IPS DF 4.7 (cell line): ENCODE measurements at regions not wholly inside any gene's neighbourhood (a gene's known extent, or its start where the extent isn't known, plus 50 kb on each side); places are given as distances from the start of the nearest gene placed in this dataset.

Source experiments
- DNase-seq: peaks from one replicate; pipeline ENCODE4 v3.0.0-alpha.2; 2013; ENCODE audit warnings: low spot score; ENCODE audit errors: extremely low read depth

DNA sequence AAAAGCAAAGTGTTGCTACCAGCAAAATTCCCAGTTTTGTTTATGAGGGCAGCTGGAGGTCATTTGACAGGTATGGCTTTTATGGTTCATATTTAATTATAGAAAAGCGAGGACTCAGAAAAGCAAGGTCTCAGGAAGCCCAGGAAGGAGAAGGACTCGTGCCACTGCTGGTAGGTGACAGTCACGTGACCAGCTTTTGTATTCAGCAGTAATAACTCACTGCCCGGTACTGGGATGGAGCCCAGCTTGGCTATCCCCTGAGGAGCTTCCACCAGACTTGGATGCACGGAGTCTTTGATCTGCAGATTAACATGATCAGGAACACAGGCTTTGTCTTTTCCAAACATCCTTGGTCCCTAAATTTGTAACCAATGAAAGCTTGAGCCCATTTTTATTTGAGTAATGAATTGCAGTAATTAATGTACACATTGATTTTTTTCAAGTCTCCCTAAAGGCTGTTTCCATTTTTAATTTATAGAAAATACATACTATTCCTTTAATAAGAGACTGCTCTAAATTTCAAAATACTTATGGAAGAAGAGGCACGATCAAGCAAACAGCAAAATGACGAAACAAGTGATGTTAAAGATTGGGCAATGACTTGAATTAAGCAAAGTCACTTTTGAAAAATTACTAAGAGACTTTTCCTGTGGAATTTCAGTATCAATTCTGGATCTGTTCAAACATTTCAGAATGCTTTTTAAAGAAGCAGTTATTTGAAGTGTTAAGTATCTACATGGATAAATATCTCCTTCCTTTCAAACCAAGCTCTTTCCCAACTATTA lies 251.7 kb upstream of the HNRNPA3 start:
- no peak for DNase-seq

DNA sequence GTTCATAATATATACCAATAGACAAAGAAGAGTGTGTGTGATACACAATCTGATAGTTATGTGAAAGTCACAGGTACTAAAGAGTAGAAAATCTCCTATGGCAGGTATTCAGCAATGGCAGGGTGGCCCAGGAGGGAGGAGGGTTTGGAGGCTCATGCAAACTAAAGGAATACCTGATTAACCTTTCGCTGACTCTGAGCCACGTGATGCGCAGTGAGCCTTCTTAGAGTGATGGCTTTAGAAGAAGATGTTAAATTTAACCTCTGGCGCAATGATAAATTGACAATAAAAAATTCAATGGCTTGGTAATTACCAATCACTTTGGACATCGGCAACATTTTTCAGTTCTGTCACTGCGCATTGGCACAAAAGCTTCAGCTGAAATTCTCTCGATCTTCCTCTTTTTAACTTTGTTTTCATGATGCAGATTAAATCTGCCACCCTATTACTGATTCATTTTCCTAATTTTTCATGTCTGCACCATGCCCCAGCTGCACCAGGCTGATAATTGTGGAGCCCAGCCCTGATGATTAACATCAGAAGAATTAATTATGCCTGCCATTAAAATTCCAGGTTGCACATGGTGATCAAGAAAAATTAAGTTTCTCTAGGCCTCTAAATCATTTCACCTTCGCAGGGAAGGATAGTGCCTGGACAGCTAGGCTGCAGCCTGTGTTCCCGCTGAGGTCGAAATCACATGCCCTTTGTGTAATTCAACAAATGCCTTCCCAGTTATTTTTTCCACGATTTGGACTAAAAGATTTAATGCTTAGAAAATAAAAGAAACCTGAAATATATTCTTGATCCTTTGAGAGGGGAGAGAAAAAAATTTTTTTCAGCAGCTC lies 250.6 kb upstream of the HNRNPA3 start:
- no peak for DNase-seq

DNA sequence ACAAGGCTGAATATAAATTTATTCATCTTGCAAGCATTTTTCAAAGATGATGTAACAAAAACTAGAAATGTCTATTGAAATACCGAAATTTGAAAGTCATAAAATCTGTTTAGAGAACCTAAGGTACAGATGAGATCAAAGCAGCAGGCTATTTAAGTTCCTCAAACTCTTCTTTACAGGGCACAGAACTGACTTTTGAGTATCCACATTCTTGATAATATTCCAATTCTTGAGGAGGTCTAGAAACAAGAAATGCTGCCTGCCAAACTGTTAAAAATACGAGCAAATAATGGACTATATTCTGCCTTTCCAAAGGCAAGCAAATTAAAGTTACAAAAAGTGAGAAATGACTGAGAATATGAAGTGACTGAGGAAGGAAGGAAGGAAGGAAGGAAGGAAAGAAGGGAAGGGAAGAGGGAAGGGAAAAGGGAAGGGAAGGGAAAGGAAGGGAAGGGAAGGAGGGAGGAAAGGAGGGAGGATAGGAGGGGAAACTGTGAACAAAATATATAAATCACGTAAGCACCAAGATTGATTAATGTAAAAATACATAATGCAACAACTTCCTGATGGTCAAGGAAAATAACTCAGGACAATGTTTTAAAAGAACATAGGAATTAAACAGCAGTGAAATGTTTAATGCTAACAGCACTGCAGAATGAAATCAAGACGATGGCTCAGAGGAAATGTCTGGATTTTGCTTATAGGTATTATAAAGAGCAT lies 248.9 kb upstream of the HNRNPA3 start:
- DNase-seq: no peak

DNA sequence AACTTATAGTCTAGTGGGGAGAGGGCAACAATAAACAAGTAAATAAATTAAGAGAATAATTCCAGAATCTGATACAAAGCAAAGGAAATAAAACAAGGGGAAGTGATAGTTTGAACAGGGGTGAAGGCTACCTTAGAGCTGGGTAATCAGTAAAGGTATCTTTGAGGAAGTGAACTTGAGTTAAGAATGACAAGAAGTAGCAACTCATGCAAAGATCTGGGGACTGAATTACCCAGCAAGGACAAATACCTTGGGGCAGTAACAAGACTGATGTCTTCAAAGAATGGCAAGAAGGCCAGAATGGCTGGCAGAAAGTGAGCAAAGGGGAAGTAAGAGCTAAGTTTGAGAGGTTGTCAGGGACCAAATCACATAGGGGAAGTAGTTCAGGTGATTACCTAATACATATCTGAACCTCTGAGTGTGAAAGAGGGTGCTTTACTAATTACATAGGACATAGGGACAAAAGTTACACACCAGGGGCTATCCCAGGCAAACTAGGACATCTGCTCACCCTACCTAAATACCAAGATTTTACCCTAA lies 244.6 kb upstream of the HNRNPA3 start:
- no peak for DNase-seq

DNA sequence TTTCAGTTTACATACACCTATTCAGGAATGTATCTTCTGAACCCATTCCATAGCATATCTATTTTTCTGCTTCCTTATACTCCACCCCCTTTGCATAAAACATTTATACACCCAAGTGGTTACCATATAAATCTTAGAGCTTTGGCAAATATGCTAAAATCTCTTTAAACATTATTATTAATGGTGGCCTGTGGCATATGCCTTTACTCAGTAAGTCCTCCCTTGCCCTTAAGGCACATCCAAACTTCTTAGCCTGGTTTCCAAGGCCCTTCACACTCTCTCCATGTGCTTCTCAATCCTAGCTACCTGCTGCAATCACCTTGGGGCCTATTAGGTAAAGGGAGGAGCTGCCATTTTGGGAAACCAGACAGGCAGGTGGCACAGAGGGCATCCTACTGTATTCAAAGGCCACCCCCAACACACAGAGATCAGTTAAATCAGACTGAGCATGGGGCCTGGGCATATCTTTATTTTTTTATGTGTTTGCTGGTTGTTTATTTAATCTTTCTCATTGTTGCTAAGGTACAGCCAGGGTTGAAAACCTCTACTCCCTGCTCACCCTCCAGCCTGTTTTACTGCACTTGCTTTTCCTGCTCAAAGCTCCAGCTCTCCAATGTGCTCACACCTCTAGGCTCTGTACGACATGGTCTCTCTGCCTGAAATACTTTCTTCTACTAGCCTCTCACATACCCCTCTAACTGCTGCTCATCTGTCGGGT lies 242.8 kb upstream of the HNRNPA3 start:
- no peak for DNase-seq

DNA sequence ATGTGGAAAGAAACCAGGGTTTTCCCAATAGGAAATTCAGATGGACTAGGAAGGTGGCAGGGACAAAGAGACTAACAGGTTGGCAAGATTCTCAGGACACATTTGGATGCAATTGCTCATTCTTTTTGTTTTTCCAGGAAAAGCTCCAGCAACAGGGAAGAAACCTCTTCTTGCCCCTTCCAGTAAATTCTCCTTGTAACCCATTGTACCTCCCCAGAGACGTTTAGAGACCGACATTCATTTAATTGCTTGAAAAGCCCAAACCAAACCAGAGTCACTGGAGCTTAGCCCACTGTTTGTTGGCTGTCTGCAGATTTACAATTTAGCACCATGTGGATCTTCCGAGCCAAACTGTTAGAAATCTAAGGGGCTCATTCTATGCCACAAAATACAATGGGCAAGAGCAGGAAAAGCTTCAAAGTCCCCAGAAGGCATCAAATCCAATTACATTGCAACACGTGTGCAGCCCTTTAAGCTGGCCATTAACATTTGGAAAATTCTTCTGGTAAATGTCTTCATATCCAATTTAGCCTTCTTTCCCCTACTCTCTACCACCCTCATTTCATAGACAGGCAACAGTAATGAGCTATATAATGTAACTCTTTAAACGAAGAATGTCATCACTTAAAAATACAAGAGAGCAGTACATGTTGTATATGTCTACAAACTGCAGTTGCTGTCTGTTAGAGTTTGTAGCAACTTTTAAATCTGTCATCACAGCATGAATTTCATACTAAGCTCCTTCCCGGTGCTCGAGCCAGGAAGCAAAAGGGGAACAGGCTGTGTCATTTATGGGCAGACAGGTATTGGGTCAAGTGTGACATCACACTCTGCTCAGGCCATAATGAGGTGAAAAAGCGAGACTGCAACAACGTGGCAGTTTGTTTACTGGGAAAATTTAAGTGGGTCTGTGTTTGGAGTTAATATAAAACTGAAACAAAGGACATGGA lies 235.6 kb upstream of the HNRNPA3 start:
- no peak for DNase-seq

DNA sequence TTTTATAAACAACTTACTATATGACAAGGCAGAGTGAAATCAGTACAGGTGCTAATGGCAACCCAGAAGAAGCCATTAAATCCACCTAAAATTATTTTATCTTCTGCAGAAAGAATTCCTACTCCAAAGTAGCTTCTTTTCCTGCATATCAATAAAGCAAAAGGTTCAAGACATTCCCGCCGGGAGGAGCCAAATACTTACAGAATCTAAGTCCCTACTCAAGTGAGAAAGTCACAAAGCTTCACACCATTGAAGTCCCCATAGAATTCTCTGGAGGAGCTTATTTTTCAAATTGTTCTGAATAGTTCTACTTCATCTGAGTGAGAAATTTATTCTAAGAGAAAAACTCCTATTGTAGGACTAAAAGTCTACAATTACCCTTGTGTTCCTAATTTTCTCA lies 233.7 kb upstream of the HNRNPA3 start:
- no peak for DNase-seq

DNA sequence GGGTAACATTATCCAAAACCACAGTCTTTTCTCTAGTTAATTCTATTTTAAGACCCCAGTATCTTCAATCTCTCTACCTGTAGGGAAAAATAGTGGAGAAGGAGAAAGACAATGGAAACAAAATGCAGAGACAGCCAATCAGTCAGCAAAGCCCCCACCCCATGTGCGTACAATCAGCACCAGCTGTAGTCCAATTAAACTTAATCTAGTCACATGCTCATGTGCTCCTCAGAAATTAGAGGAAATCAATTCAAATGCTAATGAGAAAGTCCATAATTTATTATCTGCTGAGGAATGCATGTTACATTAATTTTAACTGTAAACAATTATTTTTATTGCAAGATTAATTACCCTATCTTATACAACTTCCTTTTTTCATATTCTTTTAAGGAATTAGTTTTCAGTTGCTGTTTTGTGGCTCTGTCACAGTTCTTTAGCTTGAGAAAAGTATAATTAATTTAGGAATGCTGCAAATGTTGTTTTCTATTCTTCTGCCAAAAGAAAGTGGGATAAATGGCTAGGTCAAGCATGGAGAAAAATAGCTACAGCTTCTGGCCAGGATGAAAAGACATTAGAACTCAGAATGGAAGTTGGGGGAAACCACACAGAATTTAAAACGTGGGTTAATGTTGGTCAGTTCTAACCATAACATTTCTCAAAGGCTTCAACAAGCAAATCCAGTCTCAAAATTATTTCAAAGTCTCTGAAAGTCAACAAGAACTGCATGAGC lies 232.4 kb upstream of the HNRNPA3 start:
- DNase-seq: no peak

DNA sequence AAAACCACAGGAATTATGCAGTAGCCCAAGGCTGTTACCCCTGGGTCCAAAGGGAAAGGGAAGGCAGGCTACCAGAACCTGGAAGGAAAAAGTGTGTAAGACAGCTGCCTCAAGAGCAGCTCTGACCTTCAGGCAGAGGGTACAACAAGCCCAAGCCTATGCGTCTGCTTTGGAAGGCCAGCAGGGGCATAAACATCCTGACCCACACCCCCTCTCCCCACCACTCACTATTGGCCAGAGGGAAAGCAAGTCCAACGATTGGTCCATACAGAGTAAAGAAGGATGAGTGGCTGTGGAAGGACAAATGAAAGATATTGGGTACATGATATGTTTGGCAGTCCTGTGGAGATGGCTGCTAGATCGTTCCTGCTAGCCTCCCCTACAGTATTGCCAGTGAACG lies 227.6 kb upstream of the HNRNPA3 start:
- DNase-seq: no peak

DNA sequence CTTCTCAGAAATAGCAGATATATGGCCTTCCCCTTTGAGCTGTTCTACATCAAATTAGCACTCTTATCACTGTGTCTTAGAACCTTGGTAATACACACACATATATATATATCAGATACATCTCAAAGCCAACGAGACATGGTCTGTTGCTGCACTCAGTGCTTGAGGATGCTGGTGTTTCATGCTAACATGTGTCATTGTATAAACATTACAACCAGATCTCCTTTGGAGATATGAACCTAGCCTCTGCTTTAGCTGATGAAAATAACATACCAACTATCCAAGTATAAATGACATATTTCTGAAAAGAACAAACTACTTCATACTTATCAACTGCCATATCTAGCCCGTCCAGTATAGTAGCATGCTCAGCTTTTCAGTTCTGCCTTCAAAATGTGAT lies 226.7 kb upstream of the HNRNPA3 start:
- no peak for DNase-seq

DNA sequence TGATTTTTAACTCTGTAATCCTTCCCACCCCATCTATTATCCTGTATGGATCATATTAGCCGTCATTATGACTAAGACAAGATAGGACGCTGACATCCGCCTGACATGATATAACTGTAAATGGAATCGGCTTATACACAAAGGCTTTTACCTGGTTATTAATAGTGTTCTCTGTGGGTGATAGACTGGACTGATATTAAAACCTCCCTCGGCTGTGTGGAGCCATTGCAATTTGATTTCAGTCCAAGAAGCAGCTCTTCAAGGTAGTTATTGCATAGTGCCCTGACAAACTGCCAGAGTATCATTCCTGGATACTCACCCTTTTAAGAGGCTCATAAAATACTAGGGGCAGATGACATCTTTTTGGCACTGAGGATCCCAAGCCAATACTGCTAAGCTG lies 226.1 kb upstream of the HNRNPA3 start:
- no peak for DNase-seq

DNA sequence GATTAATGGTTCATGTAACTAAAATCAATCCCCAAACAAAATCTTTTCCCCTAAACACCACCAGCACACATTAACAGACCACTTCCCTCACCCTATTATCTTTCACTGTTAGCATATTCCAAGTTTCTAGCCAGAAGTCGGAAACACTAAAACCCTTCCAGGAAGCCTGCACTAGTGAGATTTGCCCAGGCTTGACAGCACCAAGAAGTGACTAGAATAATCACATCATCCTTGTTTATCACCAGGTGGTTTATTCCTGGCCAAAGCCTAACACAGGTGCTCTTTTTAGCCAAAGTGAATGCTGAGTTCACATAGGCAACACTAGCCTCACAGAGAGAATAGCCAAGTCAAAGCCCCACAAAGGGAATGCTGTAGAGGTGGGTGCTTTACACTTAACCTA lies 221.2 kb upstream of the HNRNPA3 start:
- DNase-seq: no peak

DNA sequence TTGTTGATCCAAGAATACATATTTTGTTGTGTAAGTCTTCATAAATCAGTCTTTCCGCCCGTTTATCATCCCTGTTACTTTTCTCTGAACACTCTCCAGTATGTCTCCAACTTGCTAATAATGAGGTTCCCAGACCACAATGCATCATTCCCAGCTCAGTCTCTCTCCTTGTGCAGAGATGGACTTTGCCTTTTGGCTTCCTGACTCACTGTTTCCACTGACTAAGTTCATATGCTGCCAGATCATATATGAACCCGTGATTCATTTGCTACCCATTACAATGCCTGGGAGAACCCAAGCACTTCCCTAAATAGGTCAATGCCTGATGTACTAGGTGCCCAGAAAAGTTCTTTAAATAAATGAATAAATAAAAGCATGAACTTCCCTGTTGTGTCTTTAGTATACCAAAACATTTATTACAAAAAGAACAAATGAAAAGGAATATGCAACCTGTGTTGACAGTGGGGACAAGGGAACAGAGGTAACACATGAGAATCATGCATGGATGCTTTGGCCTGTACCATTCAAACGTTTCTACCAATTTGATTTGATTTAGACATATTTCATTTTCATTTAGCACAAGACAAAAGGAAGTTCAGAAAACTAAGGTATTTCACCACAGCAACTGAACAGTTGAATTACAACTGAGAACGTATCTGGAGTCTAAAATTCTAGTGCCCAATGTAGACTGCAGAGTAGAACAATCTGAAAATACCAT lies 215.4 kb upstream of the HNRNPA3 start:
- no peak for DNase-seq

DNA sequence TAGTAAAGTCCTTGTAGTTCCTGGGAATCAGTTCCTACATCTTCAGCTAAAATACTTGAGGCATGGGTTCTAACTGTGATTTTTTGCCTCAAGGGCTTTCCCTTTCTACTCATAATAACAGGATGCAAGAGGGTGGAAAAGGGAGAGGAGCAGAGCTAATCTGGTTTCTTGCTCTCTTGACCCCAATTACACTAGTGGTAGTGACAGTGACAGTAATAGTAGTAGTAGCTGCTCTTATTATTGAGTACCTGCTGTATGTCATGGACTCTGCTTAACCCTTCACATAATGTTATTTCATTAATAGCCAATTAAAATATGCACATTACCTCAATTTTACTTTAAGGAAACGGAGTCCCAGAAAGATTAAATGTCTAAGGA lies 214.8 kb upstream of the HNRNPA3 start:
- DNase-seq: no peak

DNA sequence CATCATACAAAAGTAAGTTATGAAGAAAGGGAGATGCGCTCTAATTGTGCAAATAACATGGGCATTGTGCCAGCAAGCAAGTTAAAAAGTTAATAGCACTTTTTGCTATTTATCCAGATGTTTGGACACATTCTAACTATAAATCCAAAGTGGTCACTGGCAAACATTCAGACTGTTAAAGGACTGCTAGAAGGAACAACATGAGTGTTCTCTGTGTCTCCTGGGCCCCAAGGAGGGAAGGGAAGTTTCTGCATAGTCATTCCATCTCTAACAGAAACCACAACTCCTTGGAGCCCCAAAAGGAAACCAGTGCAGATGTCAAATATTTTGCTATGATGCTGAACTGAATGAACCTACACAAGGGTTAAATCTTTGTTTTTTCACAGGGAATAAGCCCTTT lies 213.3 kb upstream of the HNRNPA3 start:
- no peak for DNase-seq

DNA sequence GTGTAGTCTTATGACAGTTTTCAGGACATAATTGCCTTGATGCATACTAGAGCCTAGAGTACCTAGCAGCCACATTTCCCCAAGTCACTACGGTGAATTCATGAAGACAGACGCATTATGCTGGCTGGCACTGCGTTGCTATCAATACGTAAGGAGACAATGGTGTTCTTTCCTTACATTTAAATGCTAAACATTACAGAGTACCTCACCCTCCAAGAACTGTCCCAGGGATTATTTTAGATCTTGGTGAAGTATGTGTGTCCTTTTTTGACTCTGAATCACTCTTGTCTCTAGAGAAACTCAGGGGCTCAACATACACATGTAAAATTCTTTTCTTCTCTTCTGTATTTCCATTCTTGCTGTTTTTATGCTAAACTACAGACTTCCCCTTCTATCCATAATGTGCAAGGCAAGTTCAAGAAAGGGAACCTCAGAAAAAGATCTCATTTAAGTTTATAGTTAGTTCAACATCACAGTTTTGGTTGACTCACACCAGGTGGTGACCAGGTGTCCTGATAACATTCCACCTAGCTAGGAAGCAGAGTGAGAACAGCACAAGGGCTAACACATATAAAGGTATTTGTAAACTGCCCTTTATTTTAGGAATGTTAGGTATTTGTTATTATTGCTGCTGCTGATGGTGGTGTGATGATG lies 212.4 kb upstream of the HNRNPA3 start:
- DNase-seq: no peak

DNA sequence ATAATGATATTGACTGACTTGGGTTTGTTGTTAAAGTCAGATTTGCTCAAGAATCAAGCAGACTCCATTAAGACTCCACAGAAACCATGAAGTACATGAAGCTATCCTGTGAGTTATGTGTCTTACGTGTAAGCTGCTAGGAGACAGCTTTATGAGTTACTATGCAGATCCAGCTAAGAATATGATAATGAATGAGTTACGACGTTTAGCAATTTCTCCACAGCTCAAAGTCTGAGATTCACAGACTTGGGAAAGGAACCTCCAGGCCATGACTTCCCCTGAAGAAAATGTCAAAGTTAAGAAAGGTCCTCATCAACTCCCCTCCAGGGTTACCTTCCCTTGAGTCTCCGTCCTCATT lies 211.9 kb upstream of the HNRNPA3 start:
- no peak for DNase-seq

DNA sequence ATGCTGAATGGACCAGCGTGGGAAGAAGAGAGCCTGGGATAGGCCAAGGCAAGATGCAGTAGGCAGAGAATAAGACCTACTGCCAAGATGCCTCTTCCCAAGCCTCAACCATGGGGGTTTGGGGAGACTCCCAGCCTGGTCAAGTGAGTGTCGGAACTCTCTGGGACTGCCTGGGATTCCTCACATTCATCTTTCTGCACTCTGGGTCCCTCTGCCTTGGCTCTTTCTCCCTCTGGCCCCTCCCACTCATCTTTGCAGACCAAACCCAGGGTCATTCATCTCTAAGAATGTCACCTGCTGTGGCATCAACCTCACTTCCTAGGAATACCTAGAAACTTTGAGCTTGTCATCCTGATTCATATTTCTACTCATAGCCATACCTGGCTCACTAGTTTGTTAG lies 211.3 kb upstream of the HNRNPA3 start:
- DNase-seq: no peak
